DND-41 (cell line): ENCODE measurements at regions not wholly inside any gene's neighbourhood (a gene's known extent, or its start where the extent isn't known, plus 50 kb on each side); places are given as distances from the start of the nearest gene placed in this dataset.

Source experiments
- EZH2 ChIP-seq: IDR thresholded peaks from 3 replicates; pipeline ENCODE4 v1.6.1; 2012; ENCODE audit warnings: borderline replicate concordance, low read depth, mild to moderate bottlenecking, moderate library complexity, low read length, inconsistent platforms; ENCODE audit not compliant: severe bottlenecking
- TF ChIP-seq, protein P1 (sequence below): IDR thresholded peaks from 2 replicates; pipeline ENCODE4 v1.5.1; 2012; ENCODE audit warnings: borderline replicate concordance, low read length, moderate library complexity, mild to moderate bottlenecking; ENCODE audit not compliant: poor library complexity, severe bottlenecking; ENCODE audit errors: extremely low read depth

- TF ChIP-seq, protein P1, sequence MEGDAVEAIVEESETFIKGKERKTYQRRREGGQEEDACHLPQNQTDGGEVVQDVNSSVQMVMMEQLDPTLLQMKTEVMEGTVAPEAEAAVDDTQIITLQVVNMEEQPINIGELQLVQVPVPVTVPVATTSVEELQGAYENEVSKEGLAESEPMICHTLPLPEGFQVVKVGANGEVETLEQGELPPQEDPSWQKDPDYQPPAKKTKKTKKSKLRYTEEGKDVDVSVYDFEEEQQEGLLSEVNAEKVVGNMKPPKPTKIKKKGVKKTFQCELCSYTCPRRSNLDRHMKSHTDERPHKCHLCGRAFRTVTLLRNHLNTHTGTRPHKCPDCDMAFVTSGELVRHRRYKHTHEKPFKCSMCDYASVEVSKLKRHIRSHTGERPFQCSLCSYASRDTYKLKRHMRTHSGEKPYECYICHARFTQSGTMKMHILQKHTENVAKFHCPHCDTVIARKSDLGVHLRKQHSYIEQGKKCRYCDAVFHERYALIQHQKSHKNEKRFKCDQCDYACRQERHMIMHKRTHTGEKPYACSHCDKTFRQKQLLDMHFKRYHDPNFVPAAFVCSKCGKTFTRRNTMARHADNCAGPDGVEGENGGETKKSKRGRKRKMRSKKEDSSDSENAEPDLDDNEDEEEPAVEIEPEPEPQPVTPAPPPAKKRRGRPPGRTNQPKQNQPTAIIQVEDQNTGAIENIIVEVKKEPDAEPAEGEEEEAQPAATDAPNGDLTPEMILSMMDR, result no peak
- no peak for TF ChIP-seq EZH2
Measured at GRCh38 chr3:163605915-163606314, 1472.4 kb downstream of the SI start.
